ENCODE measurements at regions not wholly inside any gene's neighbourhood (a gene's known extent, or its start where the extent isn't known, plus 50 kb on each side); places are given as distances from the start of the nearest gene placed in this dataset.

DNA sequence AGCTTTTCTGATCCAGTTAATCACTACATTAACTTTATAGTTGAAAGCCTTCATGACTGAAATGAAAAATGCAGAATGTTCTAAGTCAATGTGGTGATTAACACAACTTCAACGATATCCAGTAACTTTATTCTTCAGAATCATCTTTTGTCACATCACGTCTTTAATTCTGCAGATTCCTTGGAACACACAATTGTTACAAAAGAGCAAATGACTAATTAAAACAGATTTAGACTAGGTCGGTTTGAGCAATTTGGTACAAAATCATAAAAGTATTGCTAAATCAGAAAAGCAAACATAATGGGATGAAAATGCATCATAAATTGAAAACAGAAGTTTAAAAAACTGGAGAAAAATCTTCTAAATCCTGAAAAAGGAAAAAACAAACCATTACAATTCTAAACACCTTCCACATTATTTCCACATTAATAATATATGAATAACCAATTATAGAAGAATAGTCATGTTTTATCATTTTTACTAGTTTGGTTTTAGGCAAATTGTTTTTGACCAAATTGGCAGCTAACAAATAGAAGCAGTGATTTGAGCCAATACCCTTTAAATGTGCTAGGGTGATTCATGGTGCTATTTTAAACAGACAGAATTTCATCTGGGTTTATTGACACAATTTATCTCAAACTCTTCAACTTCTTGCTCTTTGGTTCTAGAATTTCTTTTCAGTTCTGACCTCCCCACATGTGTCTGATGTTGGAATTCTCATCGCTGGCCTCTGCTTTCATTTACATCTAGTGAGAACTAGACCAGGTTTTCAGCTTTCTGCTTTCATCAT lies 468.1 kb upstream of the PTBP2 start:
- Histone ChIP-seq H3F3A (ENCODE audit: insufficient read depth) (no peaks in the 10 kb centered on the region), H3K9ac (ENCODE audit: low read length) (no peak overlapping the region), H3K27me3 (ENCODE audit: low read length) (no peaks in the 10 kb centered on the region), H3K9me3 (ENCODE audit: insufficient read depth, low read length) (no peaks in the 10 kb centered on the region), H2AFZ (ENCODE audit: low read depth, low read length, severe bottlenecking) (no peak overlapping the region), H3K79me2 (ENCODE audit: insufficient read depth, low read length) (no peaks in the 10 kb centered on the region), H3K4me3 (ENCODE audit: insufficient read depth, low read length, poor library complexity, severe bottlenecking) (no peak overlapping the region), H3K36me3 (ENCODE audit: low read length) (no peaks in the 10 kb centered on the region), H3K9me2 (replicated peaks; ENCODE audit: insufficient read depth, low read length) (no peaks in the 10 kb centered on the region), H4K20me1 (ENCODE audit: low read depth, low read length) (no peaks in the 10 kb centered on the region), H3K4me2 (ENCODE audit: low read depth, low read length, poor library complexity, severe bottlenecking) (no peak overlapping the region), H3K27ac (ENCODE audit: low read depth, low read length) (no peak overlapping the region)
- no peak for TF ChIP-seq EZH2phosphoT487 (conservative IDR thresholded peaks at IDR 0.05; ENCODE audit: low read length)
- TF ChIP-seq, protein P1, sequence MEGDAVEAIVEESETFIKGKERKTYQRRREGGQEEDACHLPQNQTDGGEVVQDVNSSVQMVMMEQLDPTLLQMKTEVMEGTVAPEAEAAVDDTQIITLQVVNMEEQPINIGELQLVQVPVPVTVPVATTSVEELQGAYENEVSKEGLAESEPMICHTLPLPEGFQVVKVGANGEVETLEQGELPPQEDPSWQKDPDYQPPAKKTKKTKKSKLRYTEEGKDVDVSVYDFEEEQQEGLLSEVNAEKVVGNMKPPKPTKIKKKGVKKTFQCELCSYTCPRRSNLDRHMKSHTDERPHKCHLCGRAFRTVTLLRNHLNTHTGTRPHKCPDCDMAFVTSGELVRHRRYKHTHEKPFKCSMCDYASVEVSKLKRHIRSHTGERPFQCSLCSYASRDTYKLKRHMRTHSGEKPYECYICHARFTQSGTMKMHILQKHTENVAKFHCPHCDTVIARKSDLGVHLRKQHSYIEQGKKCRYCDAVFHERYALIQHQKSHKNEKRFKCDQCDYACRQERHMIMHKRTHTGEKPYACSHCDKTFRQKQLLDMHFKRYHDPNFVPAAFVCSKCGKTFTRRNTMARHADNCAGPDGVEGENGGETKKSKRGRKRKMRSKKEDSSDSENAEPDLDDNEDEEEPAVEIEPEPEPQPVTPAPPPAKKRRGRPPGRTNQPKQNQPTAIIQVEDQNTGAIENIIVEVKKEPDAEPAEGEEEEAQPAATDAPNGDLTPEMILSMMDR (IDR thresholded peaks at IDR 0.05; ENCODE audit: insufficient read depth, low read length, poor library complexity, severe bottlenecking) = no peak

DNA sequence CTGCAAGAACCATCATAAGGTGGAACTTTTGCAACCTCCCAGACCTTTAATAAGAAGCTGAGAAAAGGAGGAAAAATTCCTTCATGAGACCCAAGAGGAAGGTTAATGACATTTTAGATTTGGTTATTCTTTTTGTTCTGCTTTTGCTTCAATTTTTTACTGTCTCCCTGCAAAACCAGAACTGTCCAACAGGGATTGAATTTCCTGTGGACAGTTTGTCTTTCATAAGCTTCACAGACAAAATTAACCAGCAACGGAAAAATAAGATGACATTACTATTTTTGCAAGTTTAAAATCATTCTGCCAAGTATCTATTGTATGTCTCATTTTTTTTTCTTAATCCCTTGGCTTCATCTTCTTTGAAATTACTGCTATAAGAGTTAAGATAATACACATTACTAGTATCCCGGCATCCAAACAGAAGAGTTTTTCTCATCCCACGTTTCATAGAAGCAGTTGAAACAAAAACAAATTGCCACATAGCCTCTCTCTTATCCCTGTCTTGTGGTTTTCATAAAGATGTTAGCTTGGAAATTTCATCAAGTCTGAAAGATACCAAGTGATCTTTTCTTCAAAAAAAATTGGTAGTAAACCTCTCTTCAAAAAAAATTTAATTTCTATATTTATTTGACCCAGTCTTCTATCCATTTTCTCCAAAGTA lies 465.3 kb upstream of the PTBP2 start:
- Histone ChIP-seq H3K4me2 (ENCODE audit: low read depth, low read length, poor library complexity, severe bottlenecking) (no peak overlapping the region), H3K9ac (ENCODE audit: low read length) (no peak overlapping the region), H3K27me3 (ENCODE audit: low read length) (no peaks in the 10 kb centered on the region), H3K36me3 (ENCODE audit: low read length) (no peaks in the 10 kb centered on the region), H3K79me2 (ENCODE audit: insufficient read depth, low read length) (no peaks in the 10 kb centered on the region), H4K20me1 (ENCODE audit: low read depth, low read length) (no peaks in the 10 kb centered on the region), H3F3A (ENCODE audit: insufficient read depth) (no peaks in the 10 kb centered on the region), H2AFZ (ENCODE audit: low read depth, low read length, severe bottlenecking) (no peak overlapping the region), H3K9me2 (replicated peaks; ENCODE audit: insufficient read depth, low read length) (no peaks in the 10 kb centered on the region), H3K4me3 (ENCODE audit: insufficient read depth, low read length, poor library complexity, severe bottlenecking) (no peak overlapping the region), H3K27ac (ENCODE audit: low read depth, low read length) (no peak overlapping the region), H3K9me3 (ENCODE audit: insufficient read depth, low read length) (no peaks in the 10 kb centered on the region)
- TF ChIP-seq EZH2phosphoT487 (conservative IDR thresholded peaks at IDR 0.05; ENCODE audit: low read length) = no peak

DNA sequence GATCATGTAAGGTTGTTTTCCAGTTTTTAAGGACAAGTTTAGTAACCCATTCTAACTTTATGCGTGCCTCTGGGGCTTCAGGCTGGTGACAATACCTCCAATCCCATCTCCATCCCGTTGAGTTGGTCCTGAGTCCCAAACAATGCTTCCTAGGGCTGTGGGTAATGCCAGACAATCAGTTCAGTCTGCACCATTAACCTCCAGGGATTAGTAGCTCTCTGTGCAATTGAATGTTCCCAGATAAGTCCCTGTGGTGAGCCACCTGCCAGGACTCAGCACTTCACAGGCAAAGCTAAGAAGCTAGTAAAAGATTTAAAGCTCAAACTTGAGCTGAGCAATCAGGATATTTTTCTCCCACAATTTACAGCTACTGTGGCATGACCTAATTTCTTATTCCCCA lies 462.2 kb upstream of the PTBP2 start:
- Histone ChIP-seq H2AFZ (ENCODE audit: low read depth, low read length, severe bottlenecking) (no peak overlapping the region), H3K9me2 (replicated peaks; ENCODE audit: insufficient read depth, low read length) (no peaks in the 10 kb centered on the region), H3K79me2 (ENCODE audit: insufficient read depth, low read length) (no peaks in the 10 kb centered on the region), H3K9me3 (ENCODE audit: insufficient read depth, low read length) (no peaks in the 10 kb centered on the region), H4K20me1 (ENCODE audit: low read depth, low read length) (no peaks in the 10 kb centered on the region), H3K36me3 (ENCODE audit: low read length) (no peaks in the 10 kb centered on the region), H3K27ac (ENCODE audit: low read depth, low read length) (no peak overlapping the region), H3K9ac (ENCODE audit: low read length) (no peak overlapping the region), H3K4me2 (ENCODE audit: low read depth, low read length, poor library complexity, severe bottlenecking) (no peak overlapping the region), H3K4me3 (ENCODE audit: insufficient read depth, low read length, poor library complexity, severe bottlenecking) (no peak overlapping the region), H3K27me3 (ENCODE audit: low read length) (no peaks in the 10 kb centered on the region), H3F3A (ENCODE audit: insufficient read depth) (no peaks in the 10 kb centered on the region)
- TF ChIP-seq EZH2phosphoT487 (conservative IDR thresholded peaks at IDR 0.05; ENCODE audit: low read length) = no peak
- TF ChIP-seq, protein P1 (IDR thresholded peaks at IDR 0.05; ENCODE audit: insufficient read depth, low read length, poor library complexity, severe bottlenecking) = no peak

DNA sequence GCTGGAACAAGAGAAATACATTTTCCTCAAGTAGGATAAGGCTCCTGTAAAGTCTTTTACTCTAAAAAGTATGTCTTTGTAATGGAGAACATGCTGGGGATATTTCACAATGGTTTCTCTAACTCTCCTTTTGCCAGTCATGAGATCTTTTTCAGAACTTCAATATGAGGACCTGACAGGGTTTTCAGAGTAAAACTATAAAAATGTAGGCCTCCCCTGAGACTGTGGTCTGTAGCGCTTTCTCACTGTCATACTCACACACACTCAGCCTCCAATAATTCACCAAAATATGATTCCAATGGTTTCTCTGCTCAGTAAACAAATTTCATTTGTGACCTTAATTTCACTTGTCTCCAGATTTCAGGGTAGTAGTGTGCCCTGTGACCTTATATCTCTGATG lies 440.1 kb upstream of the PTBP2 start:
- no peak overlapping the region for H2AFZ ChIP-seq (ENCODE audit: low read depth, low read length, severe bottlenecking)
- H3K36me3 ChIP-seq (ENCODE audit: low read length) = no peaks in the 10 kb centered on the region
- TF ChIP-seq, protein P1 (IDR thresholded peaks at IDR 0.05; ENCODE audit: insufficient read depth, low read length, poor library complexity, severe bottlenecking) = no peak
- no peak for TF ChIP-seq EZH2phosphoT487 (conservative IDR thresholded peaks at IDR 0.05; ENCODE audit: low read length)
- H3K27ac ChIP-seq (ENCODE audit: low read depth, low read length) = no peak overlapping the region
- H3K9ac ChIP-seq (ENCODE audit: low read length) = no peak overlapping the region
- H3K27me3 ChIP-seq (ENCODE audit: low read length) = no peaks in the 10 kb centered on the region
- H3K4me3 ChIP-seq (ENCODE audit: insufficient read depth, low read length, poor library complexity, severe bottlenecking) = no peak overlapping the region
- H3K9me3 ChIP-seq (ENCODE audit: insufficient read depth, low read length) = no peaks in the 10 kb centered on the region
- H3F3A ChIP-seq (ENCODE audit: insufficient read depth) = no peaks in the 10 kb centered on the region
- H3K9me2 ChIP-seq (replicated peaks; ENCODE audit: insufficient read depth, low read length) = no peaks in the 10 kb centered on the region
- no peak overlapping the region for H3K4me2 ChIP-seq (ENCODE audit: low read depth, low read length, poor library complexity, severe bottlenecking)
- H4K20me1 ChIP-seq (ENCODE audit: low read depth, low read length) = no peaks in the 10 kb centered on the region
- H3K79me2 ChIP-seq (ENCODE audit: insufficient read depth, low read length) = no peaks in the 10 kb centered on the region
